Adrenal gland (tissue), 5 donors: ENCODE measurements at regions not wholly inside any gene's neighbourhood (a gene's known extent, or its start where the extent isn't known, plus 50 kb on each side); places are given as distances from the start of the nearest gene placed in this dataset.

Experiments
- POLR2A ChIP-seq, 2 donors: fragments of 450-650 bp; IDR thresholded peaks; one replicate each; pipeline ENCODE4 v1.6.1; 2017; ENCODE audit warnings: antibody characterized with exemption in 2 of 2, mild to moderate bottlenecking in 2 of 2, moderate library complexity in 1 of 2
- TF ChIP-seq, protein P1 (sequence below), 6 experiments: fragments of 450-650 bp in 4 of 6; fragments of 200-600 bp in 2 of 6; sonication (generic) in 1 of 6; IDR thresholded peaks; 1 replicate in 5 of 6; 2 replicates in 1 of 6; pipeline versions ENCODE4 v1.5.1 to v1.8.0; 2016 to 2021; ENCODE audit warnings: antibody characterized with exemption in 6 of 6, mild to moderate bottlenecking in 2 of 6, moderate library complexity in 1 of 6
- donor health status: DM: no; HTN: no; CAD: no.

GRCh38 chr7:67462781-67463191 lies 466.2 kb downstream of the TYW1 start:
- TF ChIP-seq, protein P1, sequence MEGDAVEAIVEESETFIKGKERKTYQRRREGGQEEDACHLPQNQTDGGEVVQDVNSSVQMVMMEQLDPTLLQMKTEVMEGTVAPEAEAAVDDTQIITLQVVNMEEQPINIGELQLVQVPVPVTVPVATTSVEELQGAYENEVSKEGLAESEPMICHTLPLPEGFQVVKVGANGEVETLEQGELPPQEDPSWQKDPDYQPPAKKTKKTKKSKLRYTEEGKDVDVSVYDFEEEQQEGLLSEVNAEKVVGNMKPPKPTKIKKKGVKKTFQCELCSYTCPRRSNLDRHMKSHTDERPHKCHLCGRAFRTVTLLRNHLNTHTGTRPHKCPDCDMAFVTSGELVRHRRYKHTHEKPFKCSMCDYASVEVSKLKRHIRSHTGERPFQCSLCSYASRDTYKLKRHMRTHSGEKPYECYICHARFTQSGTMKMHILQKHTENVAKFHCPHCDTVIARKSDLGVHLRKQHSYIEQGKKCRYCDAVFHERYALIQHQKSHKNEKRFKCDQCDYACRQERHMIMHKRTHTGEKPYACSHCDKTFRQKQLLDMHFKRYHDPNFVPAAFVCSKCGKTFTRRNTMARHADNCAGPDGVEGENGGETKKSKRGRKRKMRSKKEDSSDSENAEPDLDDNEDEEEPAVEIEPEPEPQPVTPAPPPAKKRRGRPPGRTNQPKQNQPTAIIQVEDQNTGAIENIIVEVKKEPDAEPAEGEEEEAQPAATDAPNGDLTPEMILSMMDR (IDR thresholded peaks at IDR 0.05): no peak
- no peak for TF ChIP-seq POLR2A (IDR thresholded peaks at IDR 0.05)
